ENCODE measurements at regions not wholly inside any gene's neighbourhood (a gene's known extent, or its start where the extent isn't known, plus 50 kb on each side); places are given as distances from the start of the nearest gene placed in this dataset.

DNA sequence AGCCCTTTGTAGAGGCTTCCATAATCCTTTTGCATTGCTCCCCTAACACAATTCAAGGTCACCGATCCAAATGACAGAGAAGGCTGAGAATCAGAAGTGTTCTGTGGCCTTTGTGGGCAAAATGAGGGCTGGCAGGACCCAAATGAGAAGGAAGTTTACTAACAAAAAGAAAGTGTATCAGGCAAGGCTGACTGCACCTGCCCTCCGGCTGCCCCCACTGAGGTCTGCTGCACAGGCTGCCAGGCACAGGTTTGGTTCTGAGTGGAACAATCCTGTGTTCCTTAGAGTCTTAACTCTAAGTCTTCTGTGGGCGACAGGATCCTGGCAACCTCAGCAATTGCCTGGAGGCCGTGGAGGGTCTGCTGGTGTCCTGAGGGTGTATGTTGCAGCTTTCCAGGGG is 568.5 kb downstream of the CMPK2 start:
- TF ChIP-seq ZFP30 (CRISPR knock-in tag; IDR thresholded peaks at IDR 0.05): no peak
- no peak for TF ChIP-seq ZNF70 (CRISPR knock-in tag; IDR thresholded peaks at IDR 0.05)
- TF ChIP-seq, protein P1, sequence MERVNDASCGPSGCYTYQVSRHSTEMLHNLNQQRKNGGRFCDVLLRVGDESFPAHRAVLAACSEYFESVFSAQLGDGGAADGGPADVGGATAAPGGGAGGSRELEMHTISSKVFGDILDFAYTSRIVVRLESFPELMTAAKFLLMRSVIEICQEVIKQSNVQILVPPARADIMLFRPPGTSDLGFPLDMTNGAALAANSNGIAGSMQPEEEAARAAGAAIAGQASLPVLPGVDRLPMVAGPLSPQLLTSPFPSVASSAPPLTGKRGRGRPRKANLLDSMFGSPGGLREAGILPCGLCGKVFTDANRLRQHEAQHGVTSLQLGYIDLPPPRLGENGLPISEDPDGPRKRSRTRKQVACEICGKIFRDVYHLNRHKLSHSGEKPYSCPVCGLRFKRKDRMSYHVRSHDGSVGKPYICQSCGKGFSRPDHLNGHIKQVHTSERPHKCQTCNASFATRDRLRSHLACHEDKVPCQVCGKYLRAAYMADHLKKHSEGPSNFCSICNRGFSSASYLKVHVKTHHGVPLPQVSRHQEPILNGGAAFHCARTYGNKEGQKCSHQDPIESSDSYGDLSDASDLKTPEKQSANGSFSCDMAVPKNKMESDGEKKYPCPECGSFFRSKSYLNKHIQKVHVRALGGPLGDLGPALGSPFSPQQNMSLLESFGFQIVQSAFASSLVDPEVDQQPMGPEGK (CRISPR knock-in tag; IDR thresholded peaks at IDR 0.05; ENCODE audit: borderline replicate concordance): no peak
- TF ChIP-seq ZC3H10 (CRISPR knock-in tag; IDR thresholded peaks at IDR 0.05): no peak
- TF ChIP-seq, protein P2, sequence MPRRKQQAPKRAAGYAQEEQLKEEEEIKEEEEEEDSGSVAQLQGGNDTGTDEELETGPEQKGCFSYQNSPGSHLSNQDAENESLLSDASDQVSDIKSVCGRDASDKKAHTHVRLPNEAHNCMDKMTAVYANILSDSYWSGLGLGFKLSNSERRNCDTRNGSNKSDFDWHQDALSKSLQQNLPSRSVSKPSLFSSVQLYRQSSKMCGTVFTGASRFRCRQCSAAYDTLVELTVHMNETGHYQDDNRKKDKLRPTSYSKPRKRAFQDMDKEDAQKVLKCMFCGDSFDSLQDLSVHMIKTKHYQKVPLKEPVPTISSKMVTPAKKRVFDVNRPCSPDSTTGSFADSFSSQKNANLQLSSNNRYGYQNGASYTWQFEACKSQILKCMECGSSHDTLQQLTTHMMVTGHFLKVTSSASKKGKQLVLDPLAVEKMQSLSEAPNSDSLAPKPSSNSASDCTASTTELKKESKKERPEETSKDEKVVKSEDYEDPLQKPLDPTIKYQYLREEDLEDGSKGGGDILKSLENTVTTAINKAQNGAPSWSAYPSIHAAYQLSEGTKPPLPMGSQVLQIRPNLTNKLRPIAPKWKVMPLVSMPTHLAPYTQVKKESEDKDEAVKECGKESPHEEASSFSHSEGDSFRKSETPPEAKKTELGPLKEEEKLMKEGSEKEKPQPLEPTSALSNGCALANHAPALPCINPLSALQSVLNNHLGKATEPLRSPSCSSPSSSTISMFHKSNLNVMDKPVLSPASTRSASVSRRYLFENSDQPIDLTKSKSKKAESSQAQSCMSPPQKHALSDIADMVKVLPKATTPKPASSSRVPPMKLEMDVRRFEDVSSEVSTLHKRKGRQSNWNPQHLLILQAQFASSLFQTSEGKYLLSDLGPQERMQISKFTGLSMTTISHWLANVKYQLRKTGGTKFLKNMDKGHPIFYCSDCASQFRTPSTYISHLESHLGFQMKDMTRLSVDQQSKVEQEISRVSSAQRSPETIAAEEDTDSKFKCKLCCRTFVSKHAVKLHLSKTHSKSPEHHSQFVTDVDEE (CRISPR knock-in tag; IDR thresholded peaks at IDR 0.05): no peak
- no peak for TF ChIP-seq ZFP3 (CRISPR knock-in tag; IDR thresholded peaks at IDR 0.05)
- TF ChIP-seq, protein P3, sequence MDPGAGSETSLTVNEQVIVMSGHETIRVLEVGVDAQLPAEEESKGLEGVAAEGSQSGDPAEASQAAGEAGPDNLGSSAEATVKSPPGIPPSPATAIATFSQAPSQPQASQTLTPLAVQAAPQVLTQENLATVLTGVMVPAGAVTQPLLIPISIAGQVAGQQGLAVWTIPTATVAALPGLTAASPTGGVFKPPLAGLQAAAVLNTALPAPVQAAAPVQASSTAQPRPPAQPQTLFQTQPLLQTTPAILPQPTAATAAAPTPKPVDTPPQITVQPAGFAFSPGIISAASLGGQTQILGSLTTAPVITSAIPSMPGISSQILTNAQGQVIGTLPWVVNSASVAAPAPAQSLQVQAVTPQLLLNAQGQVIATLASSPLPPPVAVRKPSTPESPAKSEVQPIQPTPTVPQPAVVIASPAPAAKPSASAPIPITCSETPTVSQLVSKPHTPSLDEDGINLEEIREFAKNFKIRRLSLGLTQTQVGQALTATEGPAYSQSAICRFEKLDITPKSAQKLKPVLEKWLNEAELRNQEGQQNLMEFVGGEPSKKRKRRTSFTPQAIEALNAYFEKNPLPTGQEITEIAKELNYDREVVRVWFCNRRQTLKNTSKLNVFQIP (CRISPR knock-in tag; IDR thresholded peaks at IDR 0.05; ENCODE audit: borderline replicate concordance, low read depth): no peak
- no peak for TF ChIP-seq ZNF565 (CRISPR knock-in tag; conservative IDR thresholded peaks at IDR 0.05; ENCODE audit: low read depth)
- TF ChIP-seq RARB (CRISPR knock-in tag; IDR thresholded peaks at IDR 0.05): no peak
- TF ChIP-seq GLIS3 (CRISPR knock-in tag; IDR thresholded peaks at IDR 0.05): no peak
- TF ChIP-seq, protein P4, sequence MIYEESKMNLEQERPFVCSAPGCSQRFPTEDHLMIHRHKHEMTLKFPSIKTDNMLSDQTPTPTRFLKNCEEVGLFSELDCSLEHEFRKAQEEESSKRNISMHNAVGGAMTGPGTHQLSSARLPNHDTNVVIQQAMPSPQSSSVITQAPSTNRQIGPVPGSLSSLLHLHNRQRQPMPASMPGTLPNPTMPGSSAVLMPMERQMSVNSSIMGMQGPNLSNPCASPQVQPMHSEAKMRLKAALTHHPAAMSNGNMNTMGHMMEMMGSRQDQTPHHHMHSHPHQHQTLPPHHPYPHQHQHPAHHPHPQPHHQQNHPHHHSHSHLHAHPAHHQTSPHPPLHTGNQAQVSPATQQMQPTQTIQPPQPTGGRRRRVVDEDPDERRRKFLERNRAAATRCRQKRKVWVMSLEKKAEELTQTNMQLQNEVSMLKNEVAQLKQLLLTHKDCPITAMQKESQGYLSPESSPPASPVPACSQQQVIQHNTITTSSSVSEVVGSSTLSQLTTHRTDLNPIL (CRISPR knock-in tag; IDR thresholded peaks at IDR 0.05; ENCODE audit: low read depth): no peak

All from SK-N-SH treated with all-trans-retinoic acid at 6 μM for 48 hours (cell line).